Gastroesophageal sphincter (tissue), 4 donors: ENCODE measurements at regions not wholly inside any gene's neighbourhood (a gene's known extent, or its start where the extent isn't known, plus 50 kb on each side); places are given as distances from the start of the nearest gene placed in this dataset.
"Not testable (repeated sequence)": the region's sequence is repeated elsewhere in the genome, so short reads cannot be mapped to it uniquely, and the experiment has no call there.

ENCODE experiments used
- ATAC-seq: fragments of 150-250 bp; one replicate; pipeline ENCODE4 v1.9.1; 2016; ENCODE audit warnings: mild to moderate bottlenecking, moderate library complexity
- H3K27ac ChIP-seq, 4 donors: fragments of 200-600 bp; sonication (generic) in 3 of 4; 1 replicate in 3 of 4; 2 replicates in 1 of 4; pipeline ENCODE4 v1.5.1; 2016 to 2019
- H3K27me3 ChIP-seq: fragments of 200-600 bp; sonication (generic); one replicate; pipeline ENCODE4 v1.5.1; 2019
- H3K36me3 ChIP-seq, 2 donors: fragments of 200-600 bp; sonication (generic); one replicate each; pipeline ENCODE4 v1.5.1; 2019; ENCODE audit warnings: control low read depth in 1 of 2
- H3K4me1 ChIP-seq, 3 donors: fragments of 200-600 bp; sonication (generic); 1 replicate in 2 of 3; 2 replicates in 1 of 3; pipeline ENCODE4 v1.5.1; 2016 to 2019; ENCODE audit warnings: control low read depth in 2 of 3
- H3K4me3 ChIP-seq, 2 donors: fragments of 200-600 bp; sonication (generic); one replicate each; pipeline ENCODE4 v1.5.1; 2019; ENCODE audit warnings: mild to moderate bottlenecking in 1 of 2, moderate library complexity in 1 of 2
- H3K9me3 ChIP-seq, 3 donors: fragments of 200-600 bp; sonication (generic); one replicate each; pipeline ENCODE4 v1.5.1; 2017 to 2019; ENCODE audit warnings: control low read depth in 2 of 3
- EP300 ChIP-seq: sonication (generic); formaldehyde crosslinking; IDR thresholded peaks from one replicate; pipeline ENCODE4 v1.6.1; 2017; ENCODE audit warnings: antibody characterized with exemption, mild to moderate bottlenecking
- POLR2A ChIP-seq, 2 donors: fragments of 450-650 bp; IDR thresholded peaks; one replicate each; pipeline ENCODE4 v1.6.1; 2017; ENCODE audit warnings: antibody characterized with exemption in 2 of 2, mild to moderate bottlenecking in 2 of 2, moderate library complexity in 1 of 2
- POLR2AphosphoS5 ChIP-seq: sonication (generic); formaldehyde crosslinking; IDR thresholded peaks from one replicate; pipeline ENCODE4 v1.6.1; 2017; ENCODE audit warnings: antibody characterized with exemption
- WGBS, 2 donors: methylation state at CpG; one replicate each; pipeline ENCODE4 v1.1.5; 2018; ENCODE audit warnings: low coverage in 1 of 2; 5-methylcytosine and 5-hydroxymethylcytosine counted together
- TF ChIP-seq, protein P1 (sequence below), 4 experiments: fragments of 200-600 bp in 2 of 4; fragments of 450-650 bp in 2 of 4; sonication (generic) in 1 of 4; IDR thresholded peaks; one replicate each; pipeline ENCODE4 v1.5.1; 2017 to 2019; ENCODE audit warnings: antibody characterized with exemption in 4 of 4, mild to moderate bottlenecking in 2 of 4, moderate library complexity in 2 of 4

DNA sequence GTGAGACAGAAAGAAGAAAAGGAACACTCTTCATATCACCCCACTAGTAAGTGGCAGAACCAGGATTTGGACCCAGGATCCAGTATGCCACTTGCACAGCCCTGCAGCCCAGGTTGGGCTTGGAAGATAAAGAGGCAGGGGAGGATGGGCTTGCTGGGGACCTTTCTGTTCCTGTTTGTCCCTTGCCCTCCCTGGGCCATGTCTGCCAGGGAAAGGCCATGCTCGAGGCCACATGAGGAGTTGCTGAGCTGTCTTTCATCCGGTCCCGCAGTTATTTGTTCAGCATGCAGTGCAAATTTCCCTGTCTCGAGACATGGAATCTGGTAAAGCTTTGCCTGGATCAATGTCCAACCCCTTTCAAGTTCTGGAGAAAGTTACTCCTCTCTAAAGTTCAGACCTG lies 116.0 kb upstream of the MRPS22 start:
- Histone ChIP-seq H3K27ac (no peak overlapping the region), H3K27me3 (no peaks in the 10 kb centered on the region), H3K36me3 (no peaks in the 10 kb centered on the region), H3K4me1 (peaks cover 0 to 10% (median 0%) of the 10 kb centered on the region in 3 donors), H3K4me3 (no peak overlapping the region), H3K9me3 (no peaks in the 10 kb centered on the region)
- WGBS, 2 donors, result 60 to 89% methylated on average over 1 to 4 of the region's 4 CpGs
- TF ChIP-seq POLR2A (IDR thresholded peaks at IDR 0.05) (no peak), EP300 (no peak), POLR2AphosphoS5 (no peak)
- TF ChIP-seq, protein P1, sequence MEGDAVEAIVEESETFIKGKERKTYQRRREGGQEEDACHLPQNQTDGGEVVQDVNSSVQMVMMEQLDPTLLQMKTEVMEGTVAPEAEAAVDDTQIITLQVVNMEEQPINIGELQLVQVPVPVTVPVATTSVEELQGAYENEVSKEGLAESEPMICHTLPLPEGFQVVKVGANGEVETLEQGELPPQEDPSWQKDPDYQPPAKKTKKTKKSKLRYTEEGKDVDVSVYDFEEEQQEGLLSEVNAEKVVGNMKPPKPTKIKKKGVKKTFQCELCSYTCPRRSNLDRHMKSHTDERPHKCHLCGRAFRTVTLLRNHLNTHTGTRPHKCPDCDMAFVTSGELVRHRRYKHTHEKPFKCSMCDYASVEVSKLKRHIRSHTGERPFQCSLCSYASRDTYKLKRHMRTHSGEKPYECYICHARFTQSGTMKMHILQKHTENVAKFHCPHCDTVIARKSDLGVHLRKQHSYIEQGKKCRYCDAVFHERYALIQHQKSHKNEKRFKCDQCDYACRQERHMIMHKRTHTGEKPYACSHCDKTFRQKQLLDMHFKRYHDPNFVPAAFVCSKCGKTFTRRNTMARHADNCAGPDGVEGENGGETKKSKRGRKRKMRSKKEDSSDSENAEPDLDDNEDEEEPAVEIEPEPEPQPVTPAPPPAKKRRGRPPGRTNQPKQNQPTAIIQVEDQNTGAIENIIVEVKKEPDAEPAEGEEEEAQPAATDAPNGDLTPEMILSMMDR (IDR thresholded peaks at IDR 0.05), result no peak
- no peak for ATAC-seq

DNA sequence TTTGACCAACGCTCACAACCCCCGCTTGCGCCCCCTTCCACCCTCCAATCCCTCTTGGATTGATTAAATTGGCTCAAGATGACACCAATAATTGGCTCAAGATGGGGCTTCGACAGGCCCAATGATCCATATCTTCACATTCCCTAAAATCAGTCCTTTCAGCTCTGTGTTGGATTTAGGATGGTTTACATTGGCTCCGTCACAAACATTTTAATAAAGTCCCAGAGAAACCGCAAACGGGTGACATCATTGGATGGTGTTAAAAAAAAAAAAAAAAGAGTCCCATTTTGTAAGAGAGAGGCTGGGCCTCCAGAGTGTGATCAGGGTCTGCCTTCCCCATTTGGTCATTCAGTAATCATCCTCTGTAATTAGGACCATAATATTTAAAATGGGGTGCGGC lies 113.4 kb upstream of the MRPS22 start:
- peaks cover 0 to 10% (median 0%) of the 10 kb centered on the region in 3 donors for H3K4me1 ChIP-seq
- TF ChIP-seq POLR2A (IDR thresholded peaks at IDR 0.05) (no peak), POLR2AphosphoS5 (no peak), EP300 (no peak)
- TF ChIP-seq, protein P1 (IDR thresholded peaks at IDR 0.05), result no peak
- no peak overlapping the region for H3K4me3 ChIP-seq
- no peaks in the 10 kb centered on the region for H3K9me3 ChIP-seq
- H3K27me3 ChIP-seq, result no peaks in the 10 kb centered on the region
- H3K36me3 ChIP-seq, result no peaks in the 10 kb centered on the region
- no peak overlapping the region for H3K27ac ChIP-seq
- ATAC-seq, result no peak
- WGBS, 2 donors, result 70 to 98% methylated on average over 4 to 6 of the region's 8 CpGs

DNA sequence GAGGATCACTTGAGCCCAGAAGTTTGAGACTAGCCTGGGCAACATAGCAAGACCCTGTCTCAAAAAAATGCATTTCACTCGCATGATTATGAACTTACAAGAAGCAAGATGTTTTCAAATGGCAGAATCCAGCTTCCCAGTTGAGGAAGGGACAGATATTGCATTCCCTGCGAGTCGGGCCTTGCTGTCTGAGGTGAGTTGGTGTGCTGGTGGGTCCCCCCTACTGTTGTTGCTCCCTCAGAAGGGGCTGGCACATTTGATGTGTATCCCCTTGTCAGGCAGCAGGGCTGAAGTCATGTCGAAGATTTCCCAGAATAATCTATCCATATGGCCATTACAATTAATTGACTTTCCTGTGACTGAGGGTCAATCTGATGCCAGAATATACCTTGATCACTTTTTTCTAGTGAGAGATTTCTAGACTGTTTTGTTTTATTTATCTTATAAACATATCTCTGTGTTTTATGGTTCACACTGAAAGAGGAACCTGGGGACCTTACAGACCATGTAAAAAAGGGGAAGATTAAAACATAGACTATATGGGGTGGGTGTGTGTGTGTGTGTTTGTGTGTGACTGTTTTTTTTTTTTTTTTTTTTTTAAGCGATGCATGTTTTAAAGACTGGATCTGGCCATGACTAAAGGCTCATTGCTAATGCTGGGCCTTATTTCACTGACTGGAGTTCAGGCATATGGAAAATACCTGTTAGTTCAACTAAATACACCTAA lies 112.1 kb upstream of the MRPS22 start:
- H3K4me1 ChIP-seq, result peaks cover 0 to 6% (median 0%) of the 10 kb centered on the region in 3 donors
- H3K4me3 ChIP-seq, result no peak overlapping the region
- no peak overlapping the region for H3K27ac ChIP-seq
- TF ChIP-seq, protein P1 (IDR thresholded peaks at IDR 0.05), result no peak
- TF ChIP-seq POLR2AphosphoS5 (no peak), EP300 (no peak), POLR2A (IDR thresholded peaks at IDR 0.05) (no peak)
- no peaks in the 10 kb centered on the region for H3K9me3 ChIP-seq
- WGBS, 2 donors, result 88% methylated on average over 3 to 4 of the region's 5 CpGs
- H3K36me3 ChIP-seq, result no peaks in the 10 kb centered on the region
- ATAC-seq, result no peak
- no peaks in the 10 kb centered on the region for H3K27me3 ChIP-seq

DNA sequence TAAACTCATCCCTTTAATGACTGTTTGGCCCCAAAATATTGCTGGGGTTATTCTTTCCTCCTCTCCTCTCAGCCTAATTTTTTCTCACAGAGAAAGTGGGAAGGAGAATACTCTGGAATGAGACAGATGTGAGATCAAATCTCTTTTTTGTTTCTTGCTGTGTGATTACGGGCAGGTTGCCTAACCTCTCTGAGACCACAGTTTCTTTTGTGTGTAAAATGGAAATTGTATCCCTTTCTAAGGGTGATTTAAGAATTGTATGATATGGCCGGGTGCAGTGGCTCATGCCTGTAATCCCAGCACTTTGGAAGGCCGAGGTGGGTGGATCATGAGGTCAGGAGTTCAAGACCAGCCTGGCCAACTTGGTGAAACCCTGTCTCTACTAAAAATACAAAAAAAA lies 111.5 kb upstream of the MRPS22 start:
- not testable (repeated sequence) for H3K36me3 ChIP-seq, H3K4me3 ChIP-seq, H3K27me3 ChIP-seq, H3K4me1 ChIP-seq, H3K27ac ChIP-seq, H3K9me3 ChIP-seq, ATAC-seq
- 100% methylated on average over 1 to 3 of the region's 3 CpGs for WGBS, 2 donors

DNA sequence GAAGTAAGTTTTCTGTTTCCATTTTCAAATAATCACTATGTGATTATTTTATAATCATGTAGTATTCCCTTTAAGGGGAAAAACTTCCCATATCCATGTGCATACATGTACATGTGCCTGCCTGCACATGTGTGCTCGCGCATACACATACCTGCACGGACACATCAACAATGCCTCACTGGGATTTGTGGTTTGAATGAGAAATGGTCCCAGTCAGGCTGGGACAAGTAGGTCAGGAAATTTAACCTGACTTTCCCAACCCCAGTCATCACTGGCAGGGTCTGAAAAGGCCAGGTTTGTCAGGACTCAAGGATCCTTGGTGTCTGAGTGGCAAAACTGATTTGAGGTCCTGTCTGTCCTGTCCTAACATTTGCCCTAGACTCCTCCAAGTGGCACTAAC lies 109.3 kb upstream of the MRPS22 start:
- Histone ChIP-seq H3K27ac (no peak overlapping the region), H3K4me1 (no peaks in the 10 kb centered on the region), H3K9me3 (no peaks in the 10 kb centered on the region), H3K27me3 (no peaks in the 10 kb centered on the region), H3K36me3 (no peaks in the 10 kb centered on the region), H3K4me3 (no peak overlapping the region)
- WGBS, 2 donors, result 60 to 85% methylated on average over 3 of the region's 3 CpGs
- TF ChIP-seq POLR2AphosphoS5, result no peak
- TF ChIP-seq POLR2A (IDR thresholded peaks at IDR 0.05), result no peak
- TF ChIP-seq, protein P1 (IDR thresholded peaks at IDR 0.05), result no peak
- TF ChIP-seq EP300, result no peak
- no peak for ATAC-seq
